DOHH2 (cell line): ENCODE measurements at regions not wholly inside any gene's neighbourhood (a gene's known extent, or its start where the extent isn't known, plus 50 kb on each side); places are given as distances from the start of the nearest gene placed in this dataset.

ENCODE experiments used
- EZH2phosphoT487 ChIP-seq: fragments of 200-600 bp; sonication (generic); IDR thresholded peaks from 2 replicates; pipeline ENCODE4 v1.6.1; 2017; ENCODE audit warnings: borderline replicate concordance, mild to moderate bottlenecking, antibody characterized with exemption, low read length, moderate library complexity, mixed read lengths
- TF ChIP-seq, protein P1 (sequence below): fragments of 200-600 bp; sonication (generic); IDR thresholded peaks from one replicate; pipeline ENCODE4 v1.5.1; 2014; ENCODE audit warnings: antibody characterized with exemption, mild to moderate bottlenecking, low read depth, low read length; ENCODE audit not compliant: poor library complexity, severe bottlenecking

DNA sequence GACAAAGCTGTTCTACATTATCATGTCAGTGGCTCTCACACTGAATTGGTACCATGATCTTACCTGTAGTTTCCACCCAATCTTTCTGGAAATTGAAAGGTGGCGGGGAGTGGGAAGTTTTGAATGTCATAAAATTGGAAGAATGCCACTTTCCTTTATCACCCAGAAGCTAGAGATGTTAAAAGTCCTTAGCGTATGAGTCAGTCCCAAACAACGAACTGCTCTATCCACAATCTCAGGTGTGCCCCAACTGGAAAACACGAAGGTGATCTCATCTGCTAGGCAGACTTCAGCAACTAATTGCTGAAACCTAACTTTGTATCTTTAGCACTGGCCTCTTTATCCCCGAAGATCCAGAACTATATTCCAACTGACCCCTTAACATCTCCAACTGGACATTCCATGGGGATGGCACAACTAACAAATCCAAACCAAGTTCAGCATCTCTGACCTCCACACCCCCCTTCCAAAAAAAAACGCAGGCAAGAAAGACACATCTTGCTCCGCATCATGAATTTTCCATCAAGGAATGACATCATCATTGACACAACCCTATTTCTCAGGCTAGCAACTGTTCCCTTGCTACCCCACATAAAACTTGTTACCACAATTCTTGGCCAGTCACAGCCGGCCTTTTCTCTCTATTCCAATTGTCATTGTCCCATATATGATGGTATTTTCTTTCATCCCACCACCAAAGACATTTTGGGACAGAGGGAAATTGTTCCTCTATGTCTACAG lies 175.4 kb downstream of the KLF12 start:
- TF ChIP-seq, protein P1, sequence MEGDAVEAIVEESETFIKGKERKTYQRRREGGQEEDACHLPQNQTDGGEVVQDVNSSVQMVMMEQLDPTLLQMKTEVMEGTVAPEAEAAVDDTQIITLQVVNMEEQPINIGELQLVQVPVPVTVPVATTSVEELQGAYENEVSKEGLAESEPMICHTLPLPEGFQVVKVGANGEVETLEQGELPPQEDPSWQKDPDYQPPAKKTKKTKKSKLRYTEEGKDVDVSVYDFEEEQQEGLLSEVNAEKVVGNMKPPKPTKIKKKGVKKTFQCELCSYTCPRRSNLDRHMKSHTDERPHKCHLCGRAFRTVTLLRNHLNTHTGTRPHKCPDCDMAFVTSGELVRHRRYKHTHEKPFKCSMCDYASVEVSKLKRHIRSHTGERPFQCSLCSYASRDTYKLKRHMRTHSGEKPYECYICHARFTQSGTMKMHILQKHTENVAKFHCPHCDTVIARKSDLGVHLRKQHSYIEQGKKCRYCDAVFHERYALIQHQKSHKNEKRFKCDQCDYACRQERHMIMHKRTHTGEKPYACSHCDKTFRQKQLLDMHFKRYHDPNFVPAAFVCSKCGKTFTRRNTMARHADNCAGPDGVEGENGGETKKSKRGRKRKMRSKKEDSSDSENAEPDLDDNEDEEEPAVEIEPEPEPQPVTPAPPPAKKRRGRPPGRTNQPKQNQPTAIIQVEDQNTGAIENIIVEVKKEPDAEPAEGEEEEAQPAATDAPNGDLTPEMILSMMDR: no peak
- TF ChIP-seq EZH2phosphoT487: no peak
